AG04449 (cell line): ENCODE measurements at regions not wholly inside any gene's neighbourhood (a gene's known extent, or its start where the extent isn't known, plus 50 kb on each side); places are given as distances from the start of the nearest gene placed in this dataset.

ENCODE experiments used
- CTCF ChIA-PET: fragments of 350-600 bp; formaldehyde crosslinking; extraction: SDS; loops from one replicate; lab custom pipeline; 2021; ENCODE audit warnings: antibody characterized with exemption; lab: Yijun Ruan, JAX
- POLR2A ChIA-PET: fragments of 400-600, 350-600 bp; formaldehyde crosslinking; extraction: SDS; loops from one replicate; lab custom pipeline; 2020; ENCODE audit warnings: antibody characterized with exemption, inconsistent platforms; lab: Yijun Ruan, JAX
- DNase-seq: peaks from one replicate; pipeline ENCODE4 v3.0.0-alpha.2; 2010; ENCODE audit warnings: low read depth, low spot score
- H3K4me3 ChIP-seq: 2 replicates; pipeline ENCODE4 v1.5.1; 2011; ENCODE audit warnings: low read depth, mild to moderate bottlenecking, control low read depth, low read length
- CTCF ChIP-seq: IDR thresholded peaks from one replicate; pipeline ENCODE4 v1.5.1; 2011; ENCODE audit warnings: mild to moderate bottlenecking, moderate library complexity, low read length, control low read depth, inconsistent platforms; ENCODE audit not compliant: insufficient read depth; ENCODE audit errors: missing control alignments

DNA sequence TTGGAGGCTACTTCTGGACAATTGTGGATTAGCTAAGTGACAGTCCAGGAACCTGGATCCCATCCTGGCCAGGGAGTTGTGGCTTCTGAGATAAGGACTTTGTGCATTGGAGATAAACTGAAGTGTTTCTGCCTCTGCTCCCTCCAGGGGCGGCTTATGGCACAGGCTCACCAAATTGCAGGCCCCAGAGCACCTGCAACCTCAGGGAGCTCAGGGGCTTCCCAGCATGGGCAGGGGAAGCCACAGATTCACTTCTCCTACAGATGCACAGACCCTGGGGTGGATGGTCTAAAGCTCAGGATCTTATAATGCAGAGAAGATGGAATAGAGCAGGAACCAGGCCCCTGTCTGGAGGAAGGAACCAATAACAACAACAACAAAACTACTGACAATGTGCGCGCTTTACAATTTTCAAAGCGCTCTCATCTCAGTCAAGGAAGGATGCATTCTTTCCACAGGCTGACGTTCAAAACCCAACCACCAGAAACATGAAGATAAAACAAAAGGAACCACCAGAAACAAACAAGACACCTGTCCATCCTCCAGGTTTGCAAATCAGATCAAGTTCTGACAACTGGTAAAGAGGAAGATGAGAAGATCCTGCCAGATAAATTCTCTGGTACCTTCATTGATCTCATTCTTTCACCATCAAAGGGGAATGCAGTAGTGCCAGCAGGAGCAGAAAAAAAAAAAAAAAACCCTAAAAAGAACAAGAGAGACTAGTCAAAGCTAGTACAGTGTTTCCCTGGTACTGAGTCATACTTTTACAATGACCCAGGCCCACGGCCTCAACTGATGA lies 121.0 kb upstream of the IRF2BP2 start:
- POLR2A ChIA-PET, result no interaction called here
- CTCF ChIA-PET, result interaction anchor here (1.0 kb wide), 1 partner anchor 11 kb away, joined by 3 read pairs; no protein-coding TSS in a partner anchor
- TF ChIP-seq CTCF, result no peak
- no peak for DNase-seq
- H3K4me3 ChIP-seq, result no peak overlapping the region

GRCh38 chr1:234730475-234730769 lies 120.4 kb upstream of the IRF2BP2 start:
- ChIA-PET POLR2A (no interaction called here), CTCF (interaction anchor here (1.0 kb wide), 1 partner anchor 11 kb away, joined by 3 read pairs; no protein-coding TSS in a partner anchor)

GRCh38 chr1:234729561-234730474 lies 119.8 kb upstream of the IRF2BP2 start:
- TF ChIP-seq CTCF, result no peak
- CTCF ChIA-PET, result interaction anchor here (1.1 kb wide), 1 partner anchor 14 kb away, joined by 5 read pairs; no protein-coding TSS in a partner anchor
- POLR2A ChIA-PET, result no interaction called here
- DNase-seq, result no peak
- no peak overlapping the region for H3K4me3 ChIP-seq

More at GRCh38 chr1:234730475-234730769, 120.4 kb upstream of the IRF2BP2 start:
- no peak overlapping the region for H3K4me3 ChIP-seq
- no peak for TF ChIP-seq CTCF
- DNase-seq, result no peak

DNA sequence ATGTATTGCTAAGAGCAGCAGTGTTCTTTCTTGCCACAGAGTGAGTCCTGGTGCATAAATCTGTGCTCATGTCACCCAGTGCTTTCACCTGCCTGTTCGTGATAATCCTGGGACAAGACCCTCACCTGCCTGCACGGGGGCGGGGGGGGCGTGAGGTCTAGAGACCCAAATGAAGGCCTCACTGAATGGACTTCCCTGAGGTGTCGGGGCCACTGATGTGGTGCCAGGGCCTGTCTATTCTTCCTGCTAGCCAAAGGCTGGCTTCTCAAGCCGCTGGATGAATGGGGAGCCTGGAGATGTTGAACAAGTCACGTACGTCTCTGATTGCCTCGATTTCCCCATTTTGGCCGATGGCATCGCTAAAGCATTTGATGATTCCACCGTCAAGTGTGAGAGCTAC lies 118.8 kb upstream of the IRF2BP2 start:
- ChIA-PET POLR2A (no interaction called here), CTCF (interaction anchor here (0.6 to 1.1 kb wide), 2 partner anchors 15 to 232 kb away, joined by 3 to 5 read pairs; no protein-coding TSS in a partner anchor)
- no peak for TF ChIP-seq CTCF
- no peak overlapping the region for H3K4me3 ChIP-seq
- no peak for DNase-seq

DNA sequence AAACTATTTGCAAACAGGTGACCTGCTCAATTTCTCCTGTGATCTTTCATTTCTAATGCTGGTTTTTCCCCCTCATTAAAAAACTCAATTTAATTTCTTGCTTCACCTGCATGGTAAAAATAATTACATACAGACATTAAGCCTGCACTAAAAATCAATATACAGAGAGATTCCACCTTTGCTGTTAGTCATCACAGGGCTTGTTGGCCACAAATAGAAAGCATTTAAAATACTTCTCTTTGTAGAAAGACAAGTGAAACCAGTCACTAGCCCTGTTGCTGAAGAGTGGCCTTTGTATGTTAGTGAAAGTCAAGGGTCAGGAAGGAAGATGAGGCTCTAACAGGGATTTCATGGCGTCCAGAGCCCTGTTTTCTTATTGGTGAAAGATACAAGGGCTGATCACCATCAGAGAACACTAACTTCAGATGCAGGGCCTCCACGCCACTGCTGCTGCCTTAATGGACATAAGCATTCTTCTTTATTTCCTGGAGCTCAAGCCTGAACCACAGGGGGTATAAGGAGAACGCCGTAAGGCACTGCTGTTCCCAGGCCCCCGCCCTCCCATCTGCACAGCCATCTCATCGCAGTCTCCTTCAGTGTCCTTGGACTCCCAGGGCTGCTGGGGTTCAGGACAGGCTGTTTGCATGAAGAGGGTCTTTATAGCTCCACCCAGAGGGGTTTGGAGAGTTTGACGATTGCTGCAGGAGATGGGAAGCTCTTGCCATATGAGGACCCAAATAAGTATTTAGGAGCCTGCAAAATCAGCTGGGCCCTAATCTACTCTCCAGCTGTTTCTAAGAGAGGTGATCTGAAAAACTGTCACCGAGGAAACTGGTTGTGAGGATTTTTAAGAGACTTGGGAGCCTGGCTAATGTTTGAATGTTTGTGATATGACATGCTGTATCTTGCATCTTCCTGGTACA lies 117.3 kb upstream of the IRF2BP2 start:
- H3K4me3 ChIP-seq, result no peak overlapping the region
- no peak for TF ChIP-seq CTCF
- no peak for DNase-seq
- ChIA-PET CTCF (no interaction called here), POLR2A (no interaction called here)
